Limb (tissue), 2 donors: ENCODE measurements at regions not wholly inside any gene's neighbourhood (a gene's known extent, or its start where the extent isn't known, plus 50 kb on each side); places are given as distances from the start of the nearest gene placed in this dataset.

Source experiments
- DNase-seq, 2 donors: peaks; one replicate each; pipeline ENCODE4 v3.0.0-alpha.2; 2016; ENCODE audit errors: extremely low spot score in 2 of 2

DNA sequence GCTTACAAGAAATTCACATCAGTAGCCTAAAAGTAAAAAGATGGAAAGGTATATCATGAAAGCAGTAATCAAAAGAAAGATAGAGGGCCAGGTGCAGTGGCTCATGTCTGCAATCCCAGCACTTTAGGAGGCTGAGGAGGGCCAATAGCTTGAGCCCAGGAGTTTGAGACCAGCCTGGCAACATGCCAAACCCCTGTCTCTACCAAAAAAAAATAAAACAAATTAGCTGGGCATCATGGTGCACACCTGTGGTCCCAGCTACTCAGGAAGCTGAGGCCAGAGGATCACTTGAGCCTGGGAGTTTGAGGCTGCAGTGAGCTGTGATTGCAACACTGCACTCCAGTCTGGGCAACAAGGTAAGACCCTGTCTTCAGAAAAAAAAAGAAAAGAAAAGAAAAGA is 55.5 kb downstream of the GSPT2 start:
- no peak for DNase-seq

DNA sequence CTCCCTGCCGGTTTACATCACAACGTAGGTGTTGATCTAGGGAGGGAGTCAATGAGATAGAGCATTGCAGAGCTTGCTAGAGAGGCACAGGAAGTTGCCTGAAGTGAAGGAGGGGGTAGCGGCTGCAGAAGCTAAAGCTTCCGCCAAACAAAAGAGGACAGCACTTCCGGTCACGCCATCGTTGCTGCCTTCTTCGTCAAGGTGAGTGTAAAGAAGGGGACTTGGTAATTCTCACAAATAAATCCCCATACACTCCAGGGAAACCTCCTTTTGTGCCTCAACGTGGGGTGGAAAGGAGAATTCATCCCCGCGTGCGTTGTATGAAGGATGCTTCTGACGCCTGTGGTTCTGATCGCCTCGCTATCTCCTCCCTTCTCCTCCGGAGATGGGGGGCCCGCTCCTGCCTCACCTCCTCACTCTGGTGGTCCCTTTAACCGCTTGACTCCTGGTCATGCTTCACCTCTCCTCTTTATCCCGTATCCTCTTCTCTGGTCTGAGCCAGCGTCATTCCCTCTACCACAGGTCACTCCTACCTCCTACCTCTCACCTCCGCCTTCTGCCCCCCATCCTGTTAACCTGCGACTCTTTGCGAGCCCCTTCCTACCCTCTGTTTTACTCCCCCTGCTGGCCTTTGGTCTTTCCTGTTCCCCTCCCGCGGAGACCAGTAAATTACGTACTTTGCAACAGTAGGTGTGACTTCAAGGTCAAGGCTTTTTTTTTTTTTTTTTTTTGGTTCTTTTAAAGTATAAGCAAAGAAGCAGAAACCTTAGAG is 59.9 kb downstream of the GSPT2 start:
- DNase-seq = peak; percentile 48 to 56

DNA sequence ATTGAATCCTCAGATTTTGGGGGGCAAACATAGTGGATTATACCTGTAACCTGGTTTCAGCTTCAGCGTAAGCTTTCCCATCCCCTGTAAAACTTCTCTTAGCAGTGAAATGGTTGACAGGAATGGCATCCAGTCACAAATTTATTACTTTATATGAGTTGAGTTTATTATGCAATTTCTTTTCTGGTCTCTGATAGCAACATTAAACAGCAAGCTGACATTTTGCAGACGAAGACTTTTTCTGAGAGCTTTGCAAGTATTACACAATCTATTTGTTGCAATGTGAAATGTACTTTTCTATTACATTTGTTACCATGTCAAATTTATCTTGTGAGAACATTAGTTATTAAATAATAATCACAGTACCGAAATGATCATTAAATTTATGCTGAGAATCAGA is 60.6 kb downstream of the GSPT2 start:
- no peak for DNase-seq

DNA sequence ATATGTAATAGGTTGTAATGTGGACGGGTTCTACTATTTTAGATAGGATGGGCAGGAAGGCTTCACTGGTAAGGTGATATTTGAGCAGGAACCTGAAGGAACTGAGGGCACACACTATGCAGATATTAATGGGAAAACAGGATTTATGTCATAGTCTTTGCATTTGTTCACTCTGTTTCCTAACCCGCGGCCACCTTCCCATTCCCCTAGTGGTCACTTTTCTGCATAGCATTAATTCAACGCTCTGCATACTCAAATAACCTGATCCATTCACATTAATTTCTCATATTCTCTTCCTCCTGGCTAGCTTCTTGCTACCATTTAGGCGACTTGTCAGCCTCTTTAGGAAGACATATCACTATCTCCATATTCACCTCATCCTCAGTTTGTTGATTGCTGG is 61.5 kb downstream of the GSPT2 start:
- no peak for DNase-seq

DNA sequence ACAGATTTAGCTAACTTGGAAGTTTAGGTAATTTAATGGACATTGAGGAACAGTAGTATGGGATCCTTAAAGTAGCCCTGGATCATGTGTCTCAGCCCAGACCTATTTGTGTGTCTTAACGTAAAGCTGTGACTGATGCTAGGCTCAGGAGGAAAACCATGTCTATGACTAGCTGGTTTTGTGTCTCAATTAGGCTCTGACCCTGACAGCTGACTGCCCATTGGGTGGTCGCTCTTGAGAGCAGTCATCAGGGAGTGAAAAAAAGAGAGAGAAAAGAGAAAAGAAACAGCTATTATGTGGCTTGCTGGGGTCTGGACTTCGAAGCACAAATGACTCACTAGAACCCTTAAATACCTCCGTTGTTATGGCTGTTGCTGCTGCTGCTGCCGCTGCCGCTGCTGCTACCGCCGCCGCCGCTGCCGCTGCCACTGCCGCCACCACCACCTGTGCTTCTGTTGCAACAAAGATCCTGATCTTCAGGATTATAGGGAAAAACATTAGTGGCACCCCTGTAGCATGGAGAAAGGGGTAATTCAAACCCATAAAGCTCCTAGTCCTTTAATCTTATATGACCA is 70.7 kb downstream of the GSPT2 start:
- DNase-seq = no peak

DNA sequence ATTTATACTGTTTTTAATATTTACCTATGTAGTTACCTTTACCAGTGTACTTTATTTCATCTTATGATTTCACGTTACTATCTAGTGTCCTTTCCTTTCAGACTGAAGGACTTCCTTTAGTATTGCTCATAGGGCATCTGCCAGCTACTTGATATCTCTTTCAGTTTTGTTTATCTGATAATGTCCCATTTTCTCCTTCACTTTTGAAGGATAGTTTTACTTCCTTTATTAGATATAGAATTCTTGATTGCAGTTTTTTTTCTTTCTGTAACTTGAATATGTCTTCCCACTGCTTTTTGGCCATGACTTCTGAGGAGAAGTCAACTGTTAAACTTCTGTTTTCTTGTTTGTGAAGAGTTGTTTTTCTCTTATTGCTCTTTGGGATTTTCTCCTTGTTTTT is 69.4 kb upstream of the MAGED1 start:
- DNase-seq = no peak

DNA sequence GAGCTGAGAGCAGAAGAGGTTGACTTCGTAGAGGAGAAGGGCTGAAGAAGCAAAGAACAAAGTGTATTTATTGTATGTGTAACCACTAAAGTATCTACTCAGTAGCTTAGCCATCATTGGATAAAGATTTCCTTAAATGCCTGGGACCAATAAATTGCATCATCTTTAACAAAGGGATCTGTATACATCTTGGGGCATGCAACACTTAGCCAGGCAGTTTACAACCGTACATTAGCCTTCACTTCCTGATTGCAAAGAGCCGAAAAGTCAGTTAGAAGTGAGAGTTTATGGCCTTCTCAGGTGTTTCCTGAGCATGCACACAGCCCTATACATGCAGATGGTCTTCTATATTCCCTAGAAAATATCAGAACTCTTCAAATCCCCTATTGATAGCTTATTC is 68.0 kb upstream of the MAGED1 start:
- no peak for DNase-seq

DNA sequence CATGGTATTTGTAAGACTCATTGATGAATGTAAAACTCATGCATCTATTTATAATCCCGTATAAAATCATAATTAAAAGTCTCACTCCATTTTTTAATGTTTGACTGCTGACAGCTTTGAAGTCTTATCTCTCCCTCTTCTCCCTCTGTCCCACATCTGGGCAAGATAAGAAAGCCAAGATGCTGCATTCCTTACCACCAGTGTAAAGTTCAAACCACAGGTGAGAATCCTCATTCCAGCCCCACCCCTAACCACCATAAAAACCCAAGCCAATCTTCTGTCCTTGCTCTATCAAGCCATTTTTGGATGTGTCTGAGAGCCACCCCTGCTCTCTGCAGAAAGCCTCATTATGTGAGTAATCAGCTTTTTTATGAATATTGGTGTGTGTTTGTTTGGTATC is 59.3 kb upstream of the MAGED1 start:
- no peak for DNase-seq

DNA sequence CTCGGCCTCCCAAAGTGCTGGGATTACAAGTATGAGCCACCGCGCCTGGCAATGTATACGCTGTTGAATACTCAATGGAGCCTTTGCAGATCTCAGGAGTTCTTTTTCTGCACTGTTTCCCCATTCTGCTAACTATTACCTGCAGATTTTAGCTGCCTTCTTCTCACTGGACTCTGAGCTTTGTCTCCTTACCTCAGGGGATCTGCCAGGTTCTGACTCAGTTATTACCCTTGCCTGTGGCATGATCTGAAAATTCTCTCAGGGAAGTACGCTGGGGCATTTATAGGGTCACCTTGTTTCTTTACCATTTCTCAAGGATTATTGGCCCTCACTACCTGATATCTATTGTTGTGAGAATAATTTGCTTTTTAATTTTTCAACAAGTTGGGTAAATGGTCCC is 56.6 kb upstream of the MAGED1 start:
- no peak for DNase-seq

DNA sequence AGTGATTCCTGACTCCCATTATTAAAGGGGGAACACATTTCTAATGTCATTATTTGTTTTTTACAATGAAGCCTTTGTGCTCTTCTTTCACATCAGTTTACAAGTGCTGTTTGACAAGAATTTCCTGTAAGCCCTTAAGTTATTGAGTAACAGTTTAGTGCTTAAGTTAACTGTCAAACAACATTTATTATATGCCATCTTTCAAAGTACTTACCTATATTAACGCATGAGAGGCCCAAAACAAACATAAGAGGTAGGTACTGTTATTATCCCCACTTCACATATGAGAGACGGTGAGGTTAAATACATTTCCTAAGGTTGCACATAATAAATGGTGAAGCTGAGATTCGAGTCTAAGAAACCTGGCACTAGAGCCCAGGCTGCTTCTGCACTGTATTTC is 56.0 kb upstream of the MAGED1 start:
- DNase-seq = no peak

DNA sequence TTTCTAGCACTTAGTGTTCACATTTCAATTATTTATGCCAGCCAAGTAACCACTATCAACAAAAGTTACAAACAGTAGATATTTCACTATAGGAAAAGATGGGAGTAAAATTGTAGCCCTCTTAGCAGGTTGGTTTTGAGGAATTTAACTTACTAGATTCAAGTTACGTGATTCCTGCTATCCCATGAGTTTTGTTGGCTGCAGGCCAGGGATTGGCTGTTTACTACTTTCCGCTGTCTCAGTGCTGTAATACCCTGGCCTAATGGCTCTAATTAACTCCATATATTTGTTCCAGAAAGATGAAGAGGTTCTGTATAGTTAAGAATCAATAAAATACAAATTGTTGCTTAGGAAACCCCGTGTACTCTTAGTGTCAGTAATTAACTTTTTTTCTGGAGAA is 55.5 kb upstream of the MAGED1 start:
- peak; percentile 45 for DNase-seq
